ENCODE measurements at regions not wholly inside any gene's neighbourhood (a gene's known extent, or its start where the extent isn't known, plus 50 kb on each side); places are given as distances from the start of the nearest gene placed in this dataset.

- Histone ChIP-seq H3K27me3 (no peaks in the 10 kb centered on the region), H4K20me1 (no peaks in the 10 kb centered on the region), H3K36me3 (no peaks in the 10 kb centered on the region), H3K9ac (no peak overlapping the region), H3K9me3 (replicated peaks in 1 of 11) (peaks cover 11 to 17% (median 14%) of the 10 kb centered on the region in 11 experiments; a peak in 20 of 22 replicates), H3K27ac (no peak overlapping the region), H3K4me3 (no peak overlapping the region), H3K4me2 (no peak overlapping the region), H3K4me1 (peaks cover 0 to 10% (median 4%) of the 10 kb centered on the region in 10 experiments; a peak in 9 of 20 replicates)
- TF ChIP-seq Cebpa-rat (IDR thresholded peaks at IDR 0.05) = no peak
Observed at GRCh38 chr2:128580988-128581848, 262.6 kb upstream of the HS6ST1 start.

- H4K20me1 ChIP-seq = no peaks in the 10 kb centered on the region
Observed at GRCh38 chr2:128581849-128582244, 263.2 kb upstream of the HS6ST1 start.

GRCh38 chr2:128584296-128584890 is 265.7 kb upstream of the HS6ST1 start:
- Histone ChIP-seq H3K27ac (no peak overlapping the region), H3K4me1 (0 out of 20 replicates have a peak, but pooled peaks cover 0 to 4% (median 0%) of the 10 kb centered on the region in 10 experiments), H4K20me1 (no peaks in the 10 kb centered on the region), H3K4me3 (no peak overlapping the region), H3K9ac (no peak overlapping the region), H3K4me2 (no peak overlapping the region), H3K27me3 (no peaks in the 10 kb centered on the region), H3K36me3 (no peaks in the 10 kb centered on the region), H3K9me3 (replicated peaks in 1 of 11) (peaks cover 13 to 24% (median 14%) of the 10 kb centered on the region in 11 experiments; a peak in 20 of 22 replicates)
- no peak for TF ChIP-seq Cebpa-rat (IDR thresholded peaks at IDR 0.05)

More at GRCh38 chr2:128581849-128582244, 263.2 kb upstream of the HS6ST1 start:
- Histone ChIP-seq H3K9ac (no peak overlapping the region), H3K27ac (no peak overlapping the region), H3K9me3 (replicated peaks in 1 of 11) (peaks cover 13 to 21% (median 14%) of the 10 kb centered on the region in 11 experiments; a peak in 20 of 22 replicates), H3K36me3 (no peaks in the 10 kb centered on the region), H3K4me1 (peaks cover 0 to 10% (median 4%) of the 10 kb centered on the region in 10 experiments; a peak in 9 of 20 replicates), H3K4me3 (no peak overlapping the region), H3K27me3 (no peaks in the 10 kb centered on the region), H3K4me2 (no peak overlapping the region)
- no peak for TF ChIP-seq Cebpa-rat (IDR thresholded peaks at IDR 0.05)

GRCh38 chr2:128585706-128586105 is 267.0 kb upstream of the HS6ST1 start:
- H3K4me2 ChIP-seq = no peak overlapping the region
- no peak overlapping the region for H3K27ac ChIP-seq
- no peak overlapping the region for H3K4me3 ChIP-seq
- peaks cover 13 to 24% (median 14%) of the 10 kb centered on the region in 11 experiments; a peak in 20 of 22 replicates for H3K9me3 ChIP-seq (replicated peaks in 1 of 11)
- no peak overlapping the region for H3K9ac ChIP-seq
- peaks cover 0 to 6% (median 1%) of the 10 kb centered on the region in 10 experiments; a peak in 8 of 20 replicates for H3K4me1 ChIP-seq
- no peaks in the 10 kb centered on the region for H4K20me1 ChIP-seq
- H3K36me3 ChIP-seq = no peaks in the 10 kb centered on the region
- TF ChIP-seq Cebpa-rat (IDR thresholded peaks at IDR 0.05) = no peak
- H3K27me3 ChIP-seq = no peaks in the 10 kb centered on the region

GRCh38 chr2:128589681-128590080 is 271.0 kb upstream of the HS6ST1 start:
- no peak overlapping the region for H3K9ac ChIP-seq

GRCh38 chr2:128590309-128591021 is 271.8 kb upstream of the HS6ST1 start:
- Histone ChIP-seq H3K9me3 (replicated peaks in 1 of 11) (peaks cover 4 to 19% (median 5%) of the 10 kb centered on the region in 11 experiments; a peak in 18 of 22 replicates), H3K27ac (no peak overlapping the region), H3K9ac (no peak overlapping the region), H3K4me3 (no peak overlapping the region), H3K4me1 (peaks cover 0 to 47% (median 33%) of the 10 kb centered on the region in 10 experiments; a peak in 16 of 20 replicates), H4K20me1 (no peaks in the 10 kb centered on the region), H3K36me3 (no peaks in the 10 kb centered on the region), H3K27me3 (no peaks in the 10 kb centered on the region; a peak in 1 of 22 replicates), H3K4me2 (peak overlapping the region in 7 of 11 experiments; percentile 30 to 61 (median 49); a peak in 13 of 22 replicates)
- TF ChIP-seq Cebpa-rat (IDR thresholded peaks at IDR 0.05) = no peak

More at GRCh38 chr2:128589681-128590080, 271.0 kb upstream of the HS6ST1 start:
- no peak for TF ChIP-seq Cebpa-rat (IDR thresholded peaks at IDR 0.05)
- Histone ChIP-seq H3K4me3 (no peak overlapping the region), H3K4me1 (peaks cover 0 to 39% (median 25%) of the 10 kb centered on the region in 10 experiments; a peak in 14 of 20 replicates), H3K27ac (no peak overlapping the region), H3K27me3 (no peaks in the 10 kb centered on the region; a peak in 1 of 22 replicates), H4K20me1 (no peaks in the 10 kb centered on the region), H3K9me3 (replicated peaks in 1 of 11) (peaks cover 12 to 24% (median 13%) of the 10 kb centered on the region in 11 experiments; a peak in 20 of 22 replicates), H3K4me2 (no peak overlapping the region), H3K36me3 (no peaks in the 10 kb centered on the region)

- Histone ChIP-seq H3K9me3 (replicated peaks in 1 of 11) (peaks cover 0 to 13% (median 0%) of the 10 kb centered on the region in 11 experiments; a peak in 4 of 22 replicates), H4K20me1 (no peaks in the 10 kb centered on the region), H3K36me3 (no peaks in the 10 kb centered on the region), H3K27me3 (no peaks in the 10 kb centered on the region; a peak in 1 of 22 replicates), H3K4me3 (no peak overlapping the region), H3K4me2 (peak overlapping the region in 8 of 11 experiments; percentile 30 to 61 (median 44); a peak in 15 of 22 replicates), H3K9ac (no peak overlapping the region), H3K27ac (no peak overlapping the region), H3K4me1 (peaks cover 5 to 54% (median 41%) of the 10 kb centered on the region in 10 experiments)
- TF ChIP-seq Cebpa-rat (IDR thresholded peaks at IDR 0.05) = no peak
Observed at GRCh38 chr2:128591022-128591860, 272.6 kb upstream of the HS6ST1 start.

All from BLaER1 treated with 17β-estradiol and CSF1 and Interleukin-3, amounts not matched to agents 10 nM and 100 nM (cell line).